CD4-positive, alpha-beta T cell treated with Interleukin-1 beta for 1 hour (primary cell): ENCODE measurements at regions not wholly inside any gene's neighbourhood (a gene's known extent, or its start where the extent isn't known, plus 50 kb on each side); places are given as distances from the start of the nearest gene placed in this dataset.

ENCODE experiments used
- DNase-seq, 2 donors: peaks; one replicate each; pipeline ENCODE4 v3.0.0-alpha.2; 2020 to 2022

GRCh38 chr6:105757512-105758200 lies 328.5 kb upstream of the PRDM1 start:
- DNase-seq, result no peak

GRCh38 chr6:105755885-105756284 lies 330.3 kb upstream of the PRDM1 start:
- no peak for DNase-seq

GRCh38 chr6:105753620-105754211 lies 332.4 kb upstream of the PRDM1 start:
- no peak for DNase-seq

GRCh38 chr6:105753207-105753606 lies 332.9 kb upstream of the PRDM1 start:
- DNase-seq, result no peak

- DNase-seq, result no peak
Observed at GRCh38 chr6:105750089-105750488, 336.0 kb upstream of the PRDM1 start.

- peak in 1 of 2 donors; percentile 67 for DNase-seq
Observed at GRCh38 chr6:105748737-105749161, 337.4 kb upstream of the PRDM1 start.

GRCh38 chr6:105747823-105748405 lies 338.2 kb upstream of the PRDM1 start:
- DNase-seq, result no peak

GRCh38 chr6:105746509-105746908 lies 339.6 kb upstream of the PRDM1 start:
- no peak for DNase-seq

- DNase-seq, result no peak
Observed at GRCh38 chr6:105746130-105746505, 340.0 kb upstream of the PRDM1 start.

GRCh38 chr6:105745464-105746129 lies 340.5 kb upstream of the PRDM1 start:
- DNase-seq, result no peak

GRCh38 chr6:105744815-105745214 lies 341.3 kb upstream of the PRDM1 start:
- DNase-seq, result no peak

GRCh38 chr6:105740946-105741645 lies 338.2 kb upstream of the PREP start:
- no peak for DNase-seq

GRCh38 chr6:105739764-105740163 lies 336.9 kb upstream of the PREP start:
- no peak for DNase-seq

- DNase-seq, result peak in 1 of 2 donors; percentile 46
Observed at GRCh38 chr6:105733556-105734162, 330.8 kb upstream of the PREP start.

- DNase-seq, result no peak
Observed at GRCh38 chr6:105728995-105729394, 326.1 kb upstream of the PREP start.

- DNase-seq, result no peak
Observed at GRCh38 chr6:105726902-105727655, 324.2 kb upstream of the PREP start.

- DNase-seq, result no peak
Observed at GRCh38 chr6:105714846-105715245, 312.0 kb upstream of the PREP start.

GRCh38 chr6:105713474-105714118 lies 310.7 kb upstream of the PREP start:
- DNase-seq, result no peak

- DNase-seq, result no peak
Observed at GRCh38 chr6:105711216-105711615, 308.3 kb upstream of the PREP start.

GRCh38 chr6:105705608-105706007 lies 302.7 kb upstream of the PREP start:
- DNase-seq, result no peak

- no peak for DNase-seq
Observed at GRCh38 chr6:105695461-105695860, 292.6 kb upstream of the PREP start.
